GM18909 (cell line): ENCODE measurements at regions not wholly inside any gene's neighbourhood (a gene's known extent, or its start where the extent isn't known, plus 50 kb on each side); places are given as distances from the start of the nearest gene placed in this dataset.

Source experiments
- ATAC-seq: cut with Tn5 transposase; IDR thresholded peaks from one replicate; pipeline ENCODE4 v1.9.1; 2021; ENCODE audit warnings: mild to moderate bottlenecking; ENCODE audit not compliant: unreplicated experiment, poor library complexity

DNA sequence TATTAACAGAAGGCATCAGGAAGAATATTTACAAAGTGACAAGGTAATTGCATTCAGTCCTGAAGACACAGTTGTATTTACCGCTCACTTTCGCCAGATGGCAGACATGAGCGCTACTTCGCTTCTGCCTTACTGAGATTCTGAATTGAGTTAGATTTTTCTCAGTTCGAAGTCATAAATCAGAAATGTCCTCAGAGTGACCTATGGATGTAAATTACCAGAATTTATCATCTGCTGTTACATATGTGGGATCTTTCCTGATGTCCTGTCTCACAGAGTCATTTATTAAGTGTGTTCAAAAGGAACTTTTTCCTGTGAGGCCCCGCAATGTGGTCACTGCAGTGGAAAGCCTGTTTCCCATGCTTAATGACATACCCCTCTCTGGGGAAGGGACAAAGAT, 97.3 kb upstream of the DCLK2 start:
- peak; percentile 89 for ATAC-seq

DNA sequence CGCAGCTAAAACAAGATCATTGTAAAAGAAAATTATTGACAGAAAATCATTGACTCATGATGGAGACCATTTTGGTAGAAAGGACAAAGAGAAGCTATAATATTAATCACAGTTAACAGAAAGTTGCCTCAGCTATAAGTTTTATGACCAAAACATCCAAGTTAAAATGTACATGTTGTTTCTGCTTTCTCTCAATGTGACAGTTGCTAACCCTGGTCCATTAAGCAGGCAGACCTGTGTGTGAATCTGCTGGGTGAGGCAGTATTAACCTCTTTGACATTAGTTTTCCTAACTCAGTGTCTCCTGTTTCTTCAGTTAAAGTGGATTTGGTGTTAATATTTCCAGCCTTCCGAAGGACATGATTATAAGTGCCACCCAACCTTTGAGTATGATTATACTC, 94.8 kb upstream of the DCLK2 start:
- no peak for ATAC-seq

DNA sequence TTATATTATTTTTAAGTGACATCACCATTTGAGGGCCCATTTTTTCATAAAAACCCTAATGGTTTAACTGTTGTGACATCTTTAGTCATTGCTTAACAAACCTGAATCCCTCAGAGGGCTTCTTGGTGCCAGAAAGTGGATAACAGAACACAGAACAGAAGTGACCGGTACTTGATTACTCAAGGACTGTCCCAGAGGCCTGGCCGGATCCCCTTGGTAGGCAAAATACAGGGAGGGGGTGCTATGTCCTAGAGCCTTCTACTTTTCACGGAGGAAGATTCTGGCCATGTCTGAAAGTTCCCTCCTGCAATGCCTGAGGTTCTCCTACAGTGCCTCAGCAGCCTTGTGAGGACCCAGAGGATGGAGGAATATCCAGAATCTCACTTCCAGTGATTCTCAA, 94.3 kb upstream of the DCLK2 start:
- ATAC-seq, result no peak

DNA sequence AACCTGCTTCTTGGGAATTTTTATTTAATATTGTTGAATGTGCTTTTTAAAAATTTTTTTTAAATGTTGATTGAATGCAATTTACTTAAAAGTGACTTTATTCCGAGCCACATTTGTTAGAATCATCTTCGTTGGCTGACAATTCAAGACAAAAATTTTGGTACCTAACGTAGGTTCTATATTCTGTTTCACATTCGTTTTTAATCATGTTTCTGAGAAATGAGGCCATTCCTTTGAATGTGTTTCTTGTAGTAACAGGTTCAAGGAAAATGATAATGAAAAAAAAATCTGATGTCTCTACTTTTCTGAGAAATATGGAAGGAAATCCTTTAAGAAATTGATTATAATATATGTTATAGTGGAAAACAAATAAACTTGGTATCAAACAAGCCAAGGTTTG, 92.3 kb upstream of the DCLK2 start:
- no peak for ATAC-seq

DNA sequence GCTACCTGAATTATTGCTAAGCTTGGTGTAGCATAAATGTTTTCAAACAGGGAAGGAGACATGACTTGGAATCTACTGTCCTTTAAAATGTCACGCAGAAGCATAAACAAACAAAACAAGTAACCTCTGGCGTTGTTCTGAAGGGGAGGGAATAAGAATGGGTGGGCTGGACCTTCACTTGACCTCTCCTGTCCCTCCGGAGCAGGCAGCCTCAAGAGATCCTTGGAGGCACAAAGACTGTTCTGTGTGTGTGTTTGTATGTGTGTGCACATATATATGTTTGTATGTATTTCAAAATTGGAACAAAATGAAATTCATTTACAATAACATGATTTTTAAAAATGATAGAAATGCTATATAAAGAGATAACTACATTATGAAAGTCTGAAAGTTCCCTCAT, 91.3 kb upstream of the DCLK2 start:
- no peak for ATAC-seq

DNA sequence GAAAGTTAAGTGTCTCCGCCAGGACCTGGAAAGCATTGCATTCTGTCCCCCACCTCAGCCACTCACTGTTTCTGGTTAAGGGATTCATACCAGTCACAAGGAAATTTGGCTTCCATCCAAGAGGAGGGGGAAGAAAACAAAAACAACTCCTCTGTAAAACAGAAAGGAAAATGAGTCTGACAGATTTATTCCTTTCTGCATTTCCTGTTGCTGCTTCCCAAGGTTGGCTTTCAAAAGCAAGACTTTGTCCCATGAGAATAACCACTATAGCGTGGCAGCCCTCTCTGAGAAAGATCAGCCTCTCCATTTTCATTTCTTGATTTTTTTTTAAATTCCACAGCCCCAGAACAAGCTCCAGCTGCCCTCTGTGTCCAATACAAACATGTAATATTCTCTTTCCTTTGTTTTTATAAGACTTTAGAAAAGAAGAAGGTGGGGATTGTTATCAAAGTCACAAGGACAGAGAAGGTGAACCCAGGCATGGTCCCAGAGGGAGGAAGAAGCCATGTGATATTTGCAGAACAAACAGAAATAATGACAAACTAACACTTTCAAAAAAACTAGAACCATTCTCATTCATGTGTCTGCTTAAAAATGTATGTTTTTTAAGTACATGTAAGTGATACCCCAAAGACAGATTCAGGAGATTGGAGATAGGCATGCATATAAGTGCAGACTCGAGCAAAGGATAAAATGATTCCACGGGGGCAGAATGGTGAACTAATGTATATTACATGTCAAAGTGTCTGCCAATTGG, 90.7 kb upstream of the DCLK2 start:
- ATAC-seq, result no peak

DNA sequence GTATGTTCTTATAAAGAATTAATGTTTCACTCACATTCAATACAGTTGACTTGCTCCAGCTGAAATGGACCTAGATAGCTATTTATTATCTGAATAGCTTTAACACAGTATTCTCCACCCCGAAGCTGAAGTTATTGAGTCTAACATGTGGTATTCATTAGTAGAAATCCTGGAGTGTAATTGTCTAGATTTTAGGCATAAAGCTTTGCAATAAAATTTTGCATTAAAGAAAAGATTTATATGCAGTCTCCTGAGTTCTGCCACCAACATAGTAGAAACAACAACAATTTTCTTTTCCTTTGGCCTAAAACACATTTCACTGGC, 90.2 kb upstream of the DCLK2 start:
- no peak for ATAC-seq

DNA sequence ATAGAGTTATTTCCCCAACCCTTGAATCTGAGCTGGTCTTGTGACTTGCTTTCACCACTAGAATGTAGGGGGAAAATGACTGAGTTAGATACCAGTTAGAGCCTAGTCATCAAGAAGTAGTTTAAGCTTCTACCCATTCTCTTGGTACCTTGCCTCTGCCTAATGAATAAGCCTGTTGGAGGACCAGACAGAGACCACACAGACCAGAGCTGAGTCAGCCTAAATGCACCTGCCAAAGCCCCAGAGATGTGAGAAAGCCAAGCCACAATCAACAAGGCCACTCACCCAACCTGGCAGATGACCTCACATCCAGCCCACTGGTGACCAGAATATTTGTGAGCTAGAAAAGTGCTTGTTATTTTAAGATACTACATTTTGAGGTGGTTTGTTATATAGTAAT, 85.2 kb upstream of the DCLK2 start:
- no peak for ATAC-seq

DNA sequence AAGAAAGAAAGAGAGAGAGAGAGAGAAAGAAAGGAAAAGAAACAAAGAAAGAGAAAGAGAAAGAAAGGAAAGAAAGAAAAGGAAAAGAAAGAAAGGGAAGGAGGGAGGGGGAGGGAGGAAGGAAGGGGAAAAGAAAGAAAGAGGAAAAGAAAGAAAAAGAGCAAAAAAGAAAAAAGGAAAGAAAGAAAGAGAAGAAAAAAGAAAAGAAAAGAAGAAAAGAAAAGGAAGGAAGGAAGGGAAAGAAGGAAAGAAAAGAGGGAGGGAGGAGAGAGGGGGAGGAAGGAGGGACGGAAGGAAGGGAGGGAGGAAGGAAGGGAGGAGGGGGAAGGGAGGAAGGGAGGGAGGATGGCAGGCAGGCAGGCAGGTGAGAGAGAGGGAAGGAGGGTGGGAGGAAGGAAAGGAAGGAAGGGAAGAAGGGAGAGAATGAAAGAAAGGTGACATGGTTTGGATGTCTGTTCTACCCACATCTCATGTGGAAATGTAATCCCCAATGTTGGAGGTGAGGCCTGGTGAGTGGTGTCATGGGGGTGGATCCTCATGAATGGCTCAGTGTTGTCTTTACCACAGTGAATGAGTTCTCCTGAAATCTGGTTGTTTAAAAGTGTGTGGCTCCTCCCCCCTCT, 83.0 kb upstream of the DCLK2 start:
- no peak for ATAC-seq

DNA sequence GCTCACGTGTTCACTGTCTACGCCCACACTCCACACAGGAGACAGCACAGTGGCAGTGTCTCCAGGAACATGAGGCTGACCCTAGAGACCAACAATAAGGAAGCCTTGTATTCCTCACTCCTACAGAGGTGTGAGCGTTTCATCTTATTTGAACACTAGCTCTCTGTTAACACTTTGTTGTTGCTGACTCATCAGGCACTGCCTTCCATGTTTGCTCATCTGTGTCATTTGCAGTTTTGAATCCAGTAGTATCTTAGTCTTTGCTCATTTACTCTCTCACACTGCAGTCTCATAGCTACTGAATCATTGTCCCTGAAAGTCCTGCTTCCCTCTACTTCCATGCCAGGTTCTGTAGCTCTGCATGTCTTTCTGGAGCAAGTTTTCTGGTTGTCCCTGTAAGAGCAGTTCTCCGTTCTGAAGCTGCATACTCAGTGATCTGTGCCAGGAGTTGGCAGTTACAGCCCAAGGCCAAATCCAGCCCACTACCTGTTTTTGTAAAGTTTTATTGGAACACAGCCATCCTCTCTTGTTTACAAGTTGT, 80.3 kb upstream of the DCLK2 start:
- no peak for ATAC-seq

DNA sequence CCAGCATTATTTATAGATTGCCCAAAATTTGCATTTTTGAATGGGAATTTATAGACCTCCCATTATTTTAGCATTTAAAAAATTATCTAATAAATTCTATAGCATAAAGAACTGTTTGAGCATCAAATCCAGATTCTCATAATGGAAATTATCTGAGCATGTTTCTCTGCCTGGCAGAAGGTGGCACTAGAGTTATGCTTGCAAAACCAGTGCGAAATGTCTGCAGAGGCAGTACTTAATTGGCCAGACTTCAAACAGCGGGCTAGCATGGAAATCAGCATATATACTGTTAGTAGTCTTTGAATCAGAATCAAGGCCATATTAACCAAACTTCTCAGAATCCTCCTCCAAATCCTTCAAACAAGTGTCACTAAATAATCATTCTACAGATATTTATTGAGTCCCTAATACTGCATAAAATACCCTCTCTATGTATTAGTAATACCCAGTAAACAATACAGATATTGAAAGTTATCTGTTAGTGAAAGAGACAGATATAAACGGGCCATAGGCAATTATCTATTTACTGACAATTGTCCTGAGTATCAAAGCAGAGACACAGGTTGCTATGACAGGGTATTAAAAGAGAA, 78.7 kb upstream of the DCLK2 start:
- ATAC-seq, result peak; percentile 65

DNA sequence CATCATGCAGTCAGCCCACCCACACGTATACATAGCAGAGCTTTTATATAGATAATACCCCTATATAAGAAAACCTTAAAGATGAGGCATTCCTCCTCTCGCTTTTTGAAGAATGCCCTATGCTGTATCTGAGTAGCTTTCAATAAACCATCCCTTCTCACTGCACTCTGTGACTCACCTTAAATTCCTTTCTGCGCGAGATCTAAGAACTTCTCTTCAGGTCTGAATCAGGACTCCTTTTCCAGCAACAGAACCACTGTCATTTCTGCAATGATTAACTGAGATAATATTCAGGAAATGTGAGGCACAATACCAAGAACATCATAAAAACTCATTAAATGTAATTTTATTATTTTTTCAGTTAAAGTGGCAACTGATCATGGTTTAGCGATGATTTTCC, 76.4 kb upstream of the DCLK2 start:
- ATAC-seq, result no peak

DNA sequence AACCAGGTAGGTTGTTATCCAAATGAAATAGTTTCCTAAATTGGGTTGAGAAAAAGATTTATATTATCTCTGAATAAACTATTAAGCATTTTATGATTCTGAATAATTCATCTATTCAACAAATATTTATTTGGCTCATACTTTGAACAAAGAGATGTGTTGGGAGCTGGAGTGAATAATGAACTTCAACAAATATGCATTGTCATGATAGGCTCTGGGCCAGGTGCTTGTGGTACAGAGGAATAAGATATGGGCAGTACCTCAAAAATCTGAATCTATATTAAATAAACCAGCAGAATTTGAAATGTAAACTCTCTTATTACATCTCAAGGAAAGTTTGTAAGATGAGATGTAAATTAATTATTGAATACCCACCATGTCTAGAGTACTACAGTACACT, 75.7 kb upstream of the DCLK2 start:
- no peak for ATAC-seq

DNA sequence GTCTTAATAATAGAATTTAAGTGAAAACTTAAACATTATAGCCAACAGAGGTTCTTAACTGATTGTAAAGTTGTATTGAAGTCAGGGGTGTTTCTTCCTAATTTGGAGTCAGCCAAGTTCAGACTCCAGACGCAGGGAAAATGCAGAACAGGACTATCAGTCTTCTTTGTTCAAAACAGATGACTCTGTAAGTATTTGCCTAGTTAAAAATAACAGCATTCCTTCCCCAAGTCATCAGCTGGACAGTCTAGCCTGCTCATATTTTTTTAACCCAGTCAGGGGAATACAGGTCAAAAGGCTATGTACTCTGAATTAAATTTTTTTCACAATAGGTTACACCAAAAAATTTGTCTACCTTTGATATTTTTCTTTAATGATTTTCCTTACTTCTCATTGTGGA, 73.8 kb upstream of the DCLK2 start:
- ATAC-seq, result no peak

DNA sequence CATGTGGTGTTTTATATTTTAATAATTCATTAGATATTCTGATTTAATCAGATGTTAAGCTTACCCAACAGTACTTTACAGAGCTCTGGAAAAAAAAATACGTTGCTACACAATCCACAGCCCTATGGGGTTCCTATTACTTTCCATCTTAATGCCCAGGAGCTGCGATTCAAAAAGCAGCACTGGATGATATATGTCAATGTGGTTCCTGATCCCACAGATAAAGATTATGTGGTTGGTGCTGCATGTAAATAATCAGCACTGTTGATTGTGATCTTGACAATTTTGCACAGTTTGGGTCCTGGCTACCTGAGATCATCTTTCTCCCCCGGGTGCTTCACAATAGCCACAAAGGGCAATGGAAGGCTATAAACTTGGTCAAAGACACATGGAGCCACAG, 72.7 kb upstream of the DCLK2 start:
- ATAC-seq, result no peak

DNA sequence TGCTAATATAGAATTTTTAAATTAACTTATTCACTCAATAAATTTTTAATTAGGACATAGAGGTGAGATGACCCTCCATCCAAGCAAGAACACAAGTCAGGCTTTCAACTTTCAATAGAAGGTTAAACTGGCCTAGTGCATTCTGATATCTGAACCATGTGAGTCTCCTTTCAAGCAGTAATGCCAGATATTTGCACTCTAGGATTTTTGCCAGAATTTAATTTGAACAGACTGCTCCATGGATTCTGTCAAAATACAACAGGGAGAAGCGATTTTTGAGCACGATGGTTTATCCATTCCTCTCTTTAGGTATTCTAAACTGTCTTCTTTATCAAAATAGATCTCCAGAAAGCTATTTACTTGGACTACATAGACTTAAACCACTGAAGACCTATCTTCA, 72.0 kb upstream of the DCLK2 start:
- ATAC-seq, result no peak

DNA sequence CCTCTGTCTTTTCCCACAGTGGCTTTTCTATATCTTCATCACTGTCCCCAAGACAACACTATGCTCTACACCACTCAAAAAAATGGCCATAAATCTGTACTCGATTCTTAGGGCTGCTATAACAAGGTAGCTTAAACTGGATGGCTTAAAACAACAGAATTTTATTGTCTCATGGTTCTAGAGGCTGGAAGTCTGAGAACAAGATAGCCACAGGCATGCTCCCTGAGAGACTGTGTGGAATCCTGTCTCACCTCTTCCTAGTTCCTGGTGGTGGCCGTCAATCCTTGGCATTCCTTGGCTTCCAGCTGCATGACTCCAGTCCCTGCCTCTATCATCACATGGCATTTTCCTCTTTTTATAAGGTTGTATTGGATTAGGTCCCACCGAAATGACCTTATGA, 70.7 kb upstream of the DCLK2 start:
- no peak for ATAC-seq

DNA sequence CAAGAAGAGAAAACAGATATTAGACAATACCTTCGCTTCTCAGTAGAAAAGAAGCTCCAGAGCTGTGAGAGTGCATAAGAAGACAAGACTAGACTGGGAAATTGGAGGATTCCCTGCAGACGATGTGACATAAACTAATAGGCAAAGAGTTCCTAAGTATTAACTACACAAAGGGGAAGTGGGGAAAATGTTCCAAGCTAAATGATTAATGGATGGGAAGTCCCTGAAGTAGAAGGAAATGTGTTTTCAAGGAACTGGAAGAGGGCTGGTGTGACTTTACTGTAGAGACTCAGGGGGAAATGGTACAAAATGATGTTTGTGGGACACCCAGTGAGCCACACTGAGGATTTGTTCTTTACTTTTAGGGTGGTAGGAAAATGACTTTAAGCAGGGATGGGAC, 69.7 kb upstream of the DCLK2 start:
- no peak for ATAC-seq

DNA sequence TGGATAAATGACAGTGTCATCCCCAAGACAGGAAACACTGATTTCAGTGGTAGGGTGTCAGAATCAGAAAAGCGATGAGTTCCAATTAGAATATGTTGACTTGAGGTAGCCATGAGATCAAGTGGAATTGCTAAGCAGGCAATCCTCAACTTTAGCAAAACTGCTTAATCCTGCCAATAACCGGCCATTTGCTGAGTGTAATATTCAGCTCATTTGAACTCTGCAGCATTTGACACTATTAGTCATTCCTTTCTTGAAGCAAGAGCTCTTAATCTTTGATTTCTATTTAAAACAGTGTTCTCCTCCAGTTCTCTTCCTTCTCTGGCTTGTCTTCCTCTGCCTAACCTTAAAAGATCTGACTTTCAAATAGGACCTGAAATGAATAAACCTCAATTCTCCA, 68.7 kb upstream of the DCLK2 start:
- ATAC-seq, result no peak

DNA sequence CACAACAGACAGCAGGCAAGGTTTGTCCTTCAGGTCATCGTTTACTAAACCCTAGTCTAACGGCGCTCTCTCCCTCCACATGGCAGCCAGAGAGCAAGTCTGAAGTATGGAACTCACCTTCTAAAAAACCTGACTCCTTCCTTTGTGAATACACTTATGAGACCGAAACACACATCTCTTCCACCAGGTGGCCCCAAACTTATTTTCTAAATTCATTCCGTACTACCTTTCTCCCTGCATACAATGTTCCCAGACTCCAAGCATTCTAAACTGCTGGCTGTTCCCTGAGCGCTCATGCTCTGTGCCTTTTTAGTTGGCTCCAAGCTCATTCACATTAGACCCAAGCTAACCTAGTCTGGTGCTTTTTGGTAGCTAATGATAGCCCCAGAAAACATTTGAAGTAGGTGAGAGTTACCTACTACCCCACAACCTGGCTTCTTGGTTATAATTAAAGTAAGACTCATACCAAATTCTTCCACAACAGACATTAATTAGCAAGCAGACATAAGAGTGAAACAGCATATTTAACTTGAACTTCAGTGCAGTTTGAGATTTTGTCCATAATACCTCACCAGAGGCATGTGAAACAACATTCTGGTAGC, 67.6 kb upstream of the DCLK2 start:
- no peak for ATAC-seq

DNA sequence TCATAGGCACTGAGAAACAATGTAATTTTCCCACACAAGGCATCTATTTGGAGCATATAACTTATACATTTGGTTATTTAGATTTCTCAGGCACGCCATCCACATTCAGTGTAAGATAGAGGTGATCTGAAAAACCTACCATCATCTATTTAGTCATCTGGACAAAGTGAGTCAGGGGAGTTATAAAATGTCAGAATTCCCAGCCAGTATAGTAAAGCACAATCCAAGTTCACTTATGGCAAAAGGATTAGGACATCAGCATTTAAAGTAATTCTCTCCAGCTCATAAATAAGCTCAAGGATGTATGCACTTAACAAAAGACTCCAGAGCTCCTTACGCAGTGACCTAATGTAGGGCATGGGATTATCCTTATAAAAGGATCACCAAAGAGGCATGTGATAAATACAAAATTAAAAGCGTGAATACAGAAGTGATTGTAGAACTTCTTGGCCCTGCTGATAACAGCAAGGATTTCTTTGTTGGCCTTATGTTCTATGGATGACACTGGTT, 65.3 kb upstream of the DCLK2 start:
- no peak for ATAC-seq
